Hindlimb muscle (tissue), 1 donor: ENCODE measurements at regions not wholly inside any gene's neighbourhood (a gene's known extent, or its start where the extent isn't known, plus 50 kb on each side); places are given as distances from the start of the nearest gene placed in this dataset.
"Not testable (repeated sequence)": the region's sequence is repeated elsewhere in the genome, so short reads cannot be mapped to it uniquely, and the experiment has no call there.

ENCODE experiments used
- DNase-seq: peaks from one replicate; pipeline ENCODE4 v3.0.0-alpha.2; 2013

GRCh38 chr10:93222211-93222754 lies 148.6 kb downstream of the CYP26A1 start:
- DNase-seq, result no peak

- no peak for DNase-seq
Observed at GRCh38 chr10:93222876-93223275, 149.2 kb downstream of the CYP26A1 start.

DNA sequence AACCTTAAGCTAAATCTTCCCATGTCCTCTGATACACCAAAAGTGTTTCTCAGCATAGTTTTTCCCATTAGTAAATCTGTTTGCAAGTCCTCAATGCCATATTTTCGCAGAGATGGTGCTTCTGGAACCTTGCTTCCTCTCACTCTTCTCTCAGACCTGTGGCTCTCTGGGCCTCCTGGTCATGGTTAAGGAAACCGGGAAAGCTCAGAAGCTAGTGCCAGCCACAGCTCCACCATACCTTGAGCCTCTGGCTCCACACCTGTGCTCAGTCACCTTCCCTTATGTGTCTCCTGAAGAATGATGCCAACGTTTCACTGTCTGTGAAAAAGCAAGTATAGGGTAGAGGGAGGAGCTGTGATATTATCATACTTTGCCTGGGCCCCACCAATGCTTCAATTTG lies 149.6 kb downstream of the CYP26A1 start:
- DNase-seq, result no peak

DNA sequence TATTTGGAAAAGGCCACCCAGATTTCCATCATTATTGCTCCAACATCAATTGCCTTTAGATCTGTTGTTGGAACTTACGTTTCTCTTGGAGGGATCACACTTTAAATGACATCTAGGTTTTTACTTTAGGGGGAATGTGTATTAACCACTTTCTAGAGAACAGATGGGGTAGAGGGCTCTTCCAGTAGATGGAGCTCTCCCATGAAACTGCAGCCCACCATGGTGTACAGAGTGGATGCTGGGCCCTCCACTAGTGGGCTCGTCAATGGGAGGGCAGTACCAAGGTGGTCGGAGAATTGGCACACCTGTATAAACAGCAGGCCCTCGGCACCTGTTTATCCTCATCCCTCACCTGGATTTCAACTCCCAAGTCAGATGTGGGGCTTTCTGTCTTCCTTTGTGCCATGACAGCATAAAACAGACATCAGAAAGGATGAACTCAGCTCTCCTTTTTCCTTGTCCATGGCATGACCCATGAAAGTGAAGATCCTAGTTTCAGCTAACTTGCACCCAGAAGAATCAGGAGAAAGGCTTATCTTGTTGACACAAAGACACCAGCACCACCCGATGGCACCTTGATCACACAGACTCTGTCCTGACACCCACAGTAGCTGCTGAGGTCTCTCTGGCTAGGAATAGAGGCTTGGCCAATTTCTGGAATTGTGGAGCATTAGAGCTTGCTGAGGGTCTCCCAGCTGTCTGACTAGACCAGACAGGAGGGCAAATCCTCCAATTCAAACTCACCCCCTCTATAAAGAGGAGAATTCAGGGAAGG lies 150.5 kb downstream of the CYP26A1 start:
- DNase-seq, result no peak

DNA sequence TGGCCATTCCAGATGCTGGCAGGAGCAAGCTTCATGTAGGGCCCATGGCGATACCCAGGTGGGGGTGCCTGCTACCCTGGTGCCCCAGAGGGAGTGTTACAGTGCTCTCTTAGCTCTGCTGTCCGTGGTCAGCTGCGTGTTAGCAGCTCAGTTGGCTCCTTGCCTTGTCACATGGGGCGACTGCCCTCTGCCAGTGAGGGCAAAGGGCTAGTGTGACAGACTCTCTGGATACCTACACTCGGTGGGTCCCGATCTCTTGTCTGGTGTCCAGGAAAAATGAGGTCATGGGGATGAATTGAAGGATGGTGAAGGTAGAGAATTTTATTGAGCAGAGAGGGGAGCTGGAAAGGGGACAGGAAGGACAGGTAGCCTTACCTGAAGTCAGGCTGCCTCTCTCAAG lies 152.2 kb downstream of the CYP26A1 start:
- no peak for DNase-seq

GRCh38 chr10:93226619-93227018 lies 152.9 kb downstream of the CYP26A1 start:
- DNase-seq, result no peak

DNA sequence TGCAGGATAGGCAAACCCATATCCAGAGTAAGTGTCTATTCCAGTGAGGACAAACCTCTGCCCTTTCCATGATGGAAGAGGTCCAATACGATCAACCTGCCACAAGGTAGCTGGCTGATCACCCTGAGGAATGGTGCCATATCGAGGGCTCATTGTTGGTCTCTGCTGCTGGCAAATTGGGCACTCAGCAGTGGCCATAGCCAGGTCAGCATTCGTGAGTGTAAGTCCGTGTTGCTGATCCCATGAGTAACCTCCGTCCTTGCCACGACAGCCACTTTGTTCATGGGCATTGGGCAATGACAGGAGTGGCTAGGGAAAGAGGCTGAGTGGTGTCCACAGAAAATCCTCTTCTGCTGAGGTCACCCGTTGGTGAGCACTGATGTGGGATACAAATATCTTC lies 156.9 kb downstream of the CYP26A1 start:
- not testable (repeated sequence) for DNase-seq

DNA sequence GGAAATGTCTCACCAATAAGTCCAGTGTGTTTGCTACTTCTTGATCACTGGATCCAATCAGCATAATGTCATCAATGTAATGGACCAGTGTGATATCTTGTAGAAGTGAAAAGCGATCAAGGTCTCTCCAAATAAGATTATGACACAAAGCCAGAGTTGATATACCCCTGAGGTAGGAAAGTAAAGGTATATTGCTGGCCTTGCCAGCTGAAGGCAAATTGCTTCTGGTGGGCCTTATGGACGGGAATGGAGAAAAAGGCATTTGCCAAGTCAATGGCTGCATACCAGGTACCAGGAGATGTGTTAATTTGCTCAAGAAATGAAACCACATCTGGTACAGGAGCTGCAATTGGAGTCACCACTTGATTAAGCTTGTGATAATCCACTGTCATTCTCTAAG lies 158.5 kb downstream of the CYP26A1 start:
- DNase-seq, result not testable (repeated sequence)

- not testable (repeated sequence) for DNase-seq
Observed at GRCh38 chr10:93234940-93235339, 161.2 kb downstream of the CYP26A1 start.

- DNase-seq, result no peak
Observed at GRCh38 chr10:93235686-93236085, 162.0 kb downstream of the CYP26A1 start.

DNA sequence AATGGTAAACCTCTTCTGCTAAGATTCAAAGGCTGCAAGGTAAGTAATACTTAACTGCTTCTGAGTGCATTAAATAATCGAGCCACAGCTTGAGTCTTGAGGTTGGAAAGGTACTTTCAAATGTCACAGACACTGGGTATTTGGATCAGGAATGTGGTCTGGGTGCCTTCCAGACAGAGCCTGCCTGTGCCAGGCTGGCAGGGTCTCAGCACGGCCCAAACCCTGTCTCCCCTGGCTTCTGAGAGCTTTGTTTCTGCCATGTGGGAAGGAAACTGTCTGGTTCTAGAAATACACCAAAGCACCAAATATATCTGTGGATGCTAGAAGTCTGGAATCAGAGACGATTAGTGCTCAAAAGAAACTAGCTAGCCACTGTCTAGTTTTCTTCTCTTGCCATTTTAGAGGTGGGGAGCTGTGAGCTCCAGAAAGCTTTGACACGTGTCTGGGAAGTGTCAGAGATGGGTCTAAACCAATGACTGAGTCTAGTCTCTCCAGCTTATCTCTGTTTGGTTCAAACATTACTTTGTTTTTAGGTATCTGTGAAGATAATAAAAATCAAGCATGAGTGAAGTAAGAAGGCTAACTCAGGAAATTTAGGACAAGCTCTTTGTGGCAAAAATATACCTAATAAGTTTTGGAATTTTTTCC lies 162.8 kb downstream of the CYP26A1 start:
- DNase-seq, result no peak

DNA sequence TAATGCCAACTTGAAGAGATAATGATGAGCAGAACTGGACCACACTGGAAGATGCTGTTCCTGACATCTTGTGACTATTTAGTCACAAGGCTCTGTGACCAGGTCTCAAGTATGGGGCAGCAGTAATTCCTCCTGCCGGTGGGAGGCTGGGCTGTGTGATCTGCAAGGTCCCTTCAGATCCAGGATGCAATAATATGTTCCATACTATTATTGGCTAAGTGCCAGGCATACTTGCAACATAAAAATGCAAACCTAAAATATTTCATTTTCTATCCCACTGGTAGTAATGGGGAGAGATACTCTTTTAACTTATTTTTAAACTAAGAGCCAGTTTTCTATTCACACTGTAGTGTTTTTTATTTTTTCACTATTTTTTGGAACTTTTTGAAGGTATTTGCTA lies 171.5 kb downstream of the CYP26A1 start:
- no peak for DNase-seq

DNA sequence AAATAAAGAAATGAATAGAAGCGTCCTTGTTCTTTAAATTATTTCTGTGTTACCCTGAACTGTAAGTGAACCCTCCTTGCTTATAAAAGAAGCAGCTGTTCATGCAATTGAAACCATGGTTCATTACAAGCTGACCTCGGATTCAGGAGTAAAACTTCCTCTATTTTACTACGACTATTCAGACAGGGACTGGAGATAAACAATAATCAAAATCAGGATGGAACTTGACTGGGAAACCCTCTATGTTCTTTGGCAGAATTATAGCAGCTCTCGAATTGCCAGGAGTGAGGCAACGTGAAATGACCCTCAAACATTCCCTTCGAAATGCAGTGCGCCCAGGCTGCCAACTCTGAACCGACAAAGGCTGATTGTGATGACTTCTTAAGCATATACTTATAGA lies 172.1 kb downstream of the CYP26A1 start:
- no peak for DNase-seq

DNA sequence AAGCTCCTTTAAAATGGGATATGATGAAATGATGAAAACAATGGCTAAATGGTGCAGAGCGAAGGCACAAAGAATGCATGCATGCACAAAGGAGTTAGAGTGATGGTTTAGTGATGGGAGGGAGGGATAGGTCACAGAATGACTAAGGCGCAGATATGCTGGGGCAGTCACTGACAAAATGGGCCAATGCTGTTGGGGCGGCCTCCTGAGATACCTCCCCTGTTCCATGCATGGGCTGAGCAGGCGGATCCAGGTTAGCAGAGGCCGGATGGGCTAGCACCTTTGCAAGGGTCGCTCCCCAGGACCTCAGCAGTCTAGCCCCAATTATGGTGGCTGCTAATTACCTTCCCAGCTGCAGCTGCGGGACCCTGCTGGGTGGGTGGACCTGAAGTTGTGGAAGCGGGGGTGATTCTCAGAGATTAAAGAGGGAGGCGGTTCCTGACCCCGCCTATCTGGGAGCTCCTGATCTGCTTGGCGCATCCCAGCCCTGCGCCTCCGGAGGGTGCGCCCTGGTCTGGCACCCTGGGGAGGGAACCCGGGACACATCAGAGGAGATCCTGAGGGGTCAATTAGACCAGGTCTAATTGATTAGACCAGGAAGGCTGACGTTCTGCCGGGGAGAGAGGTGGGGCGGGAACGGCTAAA lies 175.0 kb downstream of the CYP26A1 start:
- no peak for DNase-seq

DNA sequence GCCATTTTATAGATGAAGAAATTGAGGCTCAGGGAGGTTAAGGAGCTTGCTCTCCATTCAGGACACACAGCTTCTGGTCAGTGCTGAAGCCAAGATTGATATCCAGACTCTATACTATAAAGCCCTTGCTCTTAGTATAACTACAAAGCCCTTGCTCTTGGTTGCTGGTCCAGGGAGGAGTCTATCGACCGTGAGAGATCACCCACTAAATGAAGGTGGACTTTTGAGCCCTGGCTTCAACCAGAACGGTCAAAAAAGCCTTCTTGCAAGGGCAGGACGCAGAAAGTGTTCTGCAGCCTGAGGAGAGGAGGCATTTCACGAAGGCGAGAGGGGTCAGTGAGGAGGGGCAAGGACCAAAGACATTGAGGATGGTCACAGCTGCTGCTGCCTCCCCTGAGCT lies 176.3 kb downstream of the CYP26A1 start:
- no peak for DNase-seq

DNA sequence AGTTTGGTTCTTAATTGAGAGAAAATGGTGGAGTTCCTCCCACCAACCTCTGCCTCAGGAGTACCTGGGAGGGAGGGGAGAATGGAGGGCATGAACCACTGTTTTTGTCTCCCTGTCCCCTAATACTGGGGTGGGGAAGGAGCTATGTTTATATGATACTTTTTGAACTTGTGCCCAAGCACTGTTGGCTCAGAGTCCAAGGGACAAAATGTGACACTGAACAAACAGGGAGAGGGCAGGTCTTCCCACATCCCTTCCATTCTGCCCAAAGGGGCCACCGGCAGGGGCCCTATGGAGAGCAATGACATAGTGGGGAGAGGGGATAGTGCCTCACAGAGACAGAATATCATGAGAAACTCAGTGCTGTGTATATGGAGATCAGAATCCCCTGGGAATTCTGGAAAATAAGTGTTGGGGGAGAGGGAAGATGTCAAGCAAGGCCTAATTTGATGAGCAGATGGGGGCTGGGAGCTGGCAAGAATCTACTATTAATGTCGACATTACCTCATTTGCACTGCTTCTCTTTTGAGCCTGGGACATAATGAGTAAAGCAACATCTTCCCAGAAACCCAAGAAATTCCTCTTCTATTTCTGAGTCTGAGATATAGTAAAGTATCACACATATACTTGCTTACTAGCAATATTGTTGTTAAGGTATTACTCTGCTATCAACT lies 180.6 kb downstream of the CYP26A1 start:
- DNase-seq, result no peak

- no peak for DNase-seq
Observed at GRCh38 chr10:93255546-93255945, 181.9 kb downstream of the CYP26A1 start.
